ENCODE measurements at regions not wholly inside any gene's neighbourhood (a gene's known extent, or its start where the extent isn't known, plus 50 kb on each side); places are given as distances from the start of the nearest gene placed in this dataset.
A peak's percentile ranks its signal among the peaks of the same experiment; 100 is the strongest.

DNA sequence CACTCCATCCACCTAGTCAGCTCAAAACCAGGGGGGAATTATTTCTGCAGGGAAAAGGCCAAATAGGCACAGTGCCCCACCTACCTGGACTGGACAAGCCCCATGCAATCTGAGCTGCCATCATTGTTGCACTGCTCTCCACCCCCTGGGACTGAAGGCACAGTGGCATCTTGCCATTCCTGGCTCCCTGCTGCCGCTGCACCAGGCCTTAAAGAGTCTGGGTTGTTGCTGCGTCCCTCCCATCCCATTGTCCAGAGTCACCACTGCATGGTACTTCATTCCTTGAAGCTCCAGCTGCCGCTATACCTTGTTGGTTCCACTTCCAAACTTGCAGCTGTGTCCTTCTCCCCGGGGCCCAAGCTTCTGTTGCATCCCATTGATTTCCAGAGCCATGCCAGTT is 629.7 kb downstream of the STIM2 start:
- Mint-ChIP-seq H3K9me3 (no peaks in the 10 kb centered on the region), H3K36me3 (ENCODE audit: low read depth) (no peaks in the 10 kb centered on the region), H3K27ac (no peak overlapping the region), H3K4me3 (no peak overlapping the region), H3K4me1 (peaks cover 8% of the 10 kb centered on the region), H3K27me3 (ENCODE audit: insufficient read depth, low read depth, poor library complexity) (peaks cover 2% of the 10 kb centered on the region)
- no peaks in the 10 kb centered on the region for H3K4me1 ChIP-seq (ENCODE audit: insufficient read depth)
- H3K4me3 ChIP-seq: no peak overlapping the region
- DNase-seq (ENCODE audit: low spot score) (no peak), ATAC-seq (peak; percentile 45)
- no peak overlapping the region for H3K27ac ChIP-seq (ENCODE audit: low read depth)
- TF ChIP-seq ZNF331 (CRISPR knock-in tag; IDR thresholded peaks at IDR 0.05; ENCODE audit: low read depth) (no peak), NANOG (IDR thresholded peaks at IDR 0.05; ENCODE audit: borderline replicate concordance) (no peak), CREB1 (CRISPR knock-in tag; IDR thresholded peaks at IDR 0.05; ENCODE audit: low read depth) (no peak), EZH2phosphoT487 (IDR thresholded peaks at IDR 0.05; ENCODE audit: unreplicated experiment) (no peak)
- TF ChIP-seq, protein P1, sequence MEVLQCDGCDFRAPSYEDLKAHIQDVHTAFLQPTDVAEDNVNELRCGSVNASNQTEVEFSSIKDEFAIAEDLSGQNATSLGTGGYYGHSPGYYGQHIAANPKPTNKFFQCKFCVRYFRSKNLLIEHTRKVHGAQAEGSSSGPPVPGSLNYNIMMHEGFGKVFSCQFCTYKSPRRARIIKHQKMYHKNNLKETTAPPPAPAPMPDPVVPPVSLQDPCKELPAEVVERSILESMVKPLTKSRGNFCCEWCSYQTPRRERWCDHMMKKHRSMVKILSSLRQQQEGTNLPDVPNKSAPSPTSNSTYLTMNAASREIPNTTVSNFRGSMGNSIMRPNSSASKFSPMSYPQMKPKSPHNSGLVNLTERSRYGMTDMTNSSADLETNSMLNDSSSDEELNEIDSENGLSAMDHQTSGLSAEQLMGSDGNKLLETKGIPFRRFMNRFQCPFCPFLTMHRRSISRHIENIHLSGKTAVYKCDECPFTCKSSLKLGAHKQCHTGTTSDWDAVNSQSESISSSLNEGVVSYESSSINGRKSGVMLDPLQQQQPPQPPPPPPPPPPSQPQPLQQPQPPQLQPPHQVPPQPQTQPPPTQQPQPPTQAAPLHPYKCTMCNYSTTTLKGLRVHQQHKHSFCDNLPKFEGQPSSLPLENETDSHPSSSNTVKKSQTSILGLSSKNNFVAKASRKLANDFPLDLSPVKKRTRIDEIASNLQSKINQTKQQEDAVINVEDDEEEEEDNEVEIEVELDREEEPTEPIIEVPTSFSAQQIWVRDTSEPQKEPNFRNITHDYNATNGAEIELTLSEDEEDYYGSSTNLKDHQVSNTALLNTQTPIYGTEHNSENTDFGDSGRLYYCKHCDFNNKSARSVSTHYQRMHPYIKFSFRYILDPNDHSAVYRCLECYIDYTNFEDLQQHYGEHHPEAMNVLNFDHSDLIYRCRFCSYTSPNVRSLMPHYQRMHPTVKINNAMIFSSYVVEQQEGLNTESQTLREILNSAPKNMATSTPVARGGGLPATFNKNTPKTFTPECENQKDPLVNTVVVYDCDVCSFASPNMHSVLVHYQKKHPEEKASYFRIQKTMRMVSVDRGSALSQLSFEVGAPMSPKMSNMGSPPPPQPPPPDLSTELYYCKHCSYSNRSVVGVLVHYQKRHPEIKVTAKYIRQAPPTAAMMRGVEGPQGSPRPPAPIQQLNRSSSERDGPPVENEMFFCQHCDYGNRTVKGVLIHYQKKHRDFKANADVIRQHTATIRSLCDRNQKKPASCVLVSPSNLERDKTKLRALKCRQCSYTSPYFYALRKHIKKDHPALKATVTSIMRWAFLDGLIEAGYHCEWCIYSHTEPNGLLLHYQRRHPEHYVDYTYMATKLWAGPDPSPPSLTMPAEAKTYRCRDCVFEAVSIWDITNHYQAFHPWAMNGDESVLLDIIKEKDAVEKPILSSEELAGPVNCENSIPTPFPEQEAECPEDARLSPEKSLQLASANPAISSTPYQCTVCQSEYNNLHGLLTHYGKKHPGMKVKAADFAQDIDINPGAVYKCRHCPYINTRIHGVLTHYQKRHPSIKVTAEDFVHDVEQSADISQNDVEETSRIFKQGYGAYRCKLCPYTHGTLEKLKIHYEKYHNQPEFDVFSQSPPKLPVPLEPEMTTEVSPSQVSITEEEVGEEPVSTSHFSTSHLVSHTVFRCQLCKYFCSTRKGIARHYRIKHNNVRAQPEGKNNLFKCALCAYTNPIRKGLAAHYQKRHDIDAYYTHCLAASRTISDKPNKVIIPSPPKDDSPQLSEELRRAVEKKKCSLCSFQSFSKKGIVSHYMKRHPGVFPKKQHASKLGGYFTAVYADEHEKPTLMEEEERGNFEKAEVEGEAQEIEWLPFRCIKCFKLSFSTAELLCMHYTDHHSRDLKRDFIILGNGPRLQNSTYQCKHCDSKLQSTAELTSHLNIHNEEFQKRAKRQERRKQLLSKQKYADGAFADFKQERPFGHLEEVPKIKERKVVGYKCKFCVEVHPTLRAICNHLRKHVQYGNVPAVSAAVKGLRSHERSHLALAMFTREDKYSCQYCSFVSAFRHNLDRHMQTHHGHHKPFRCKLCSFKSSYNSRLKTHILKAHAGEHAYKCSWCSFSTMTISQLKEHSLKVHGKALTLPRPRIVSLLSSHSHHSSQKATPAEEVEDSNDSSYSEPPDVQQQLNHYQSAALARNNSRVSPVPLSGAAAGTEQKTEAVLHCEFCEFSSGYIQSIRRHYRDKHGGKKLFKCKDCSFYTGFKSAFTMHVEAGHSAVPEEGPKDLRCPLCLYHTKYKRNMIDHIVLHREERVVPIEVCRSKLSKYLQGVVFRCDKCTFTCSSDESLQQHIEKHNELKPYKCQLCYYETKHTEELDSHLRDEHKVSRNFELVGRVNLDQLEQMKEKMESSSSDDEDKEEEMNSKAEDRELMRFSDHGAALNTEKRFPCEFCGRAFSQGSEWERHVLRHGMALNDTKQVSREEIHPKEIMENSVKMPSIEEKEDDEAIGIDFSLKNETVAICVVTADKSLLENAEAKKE (CRISPR knock-in tag; IDR thresholded peaks at IDR 0.05): no peak
- TF ChIP-seq, protein P2, sequence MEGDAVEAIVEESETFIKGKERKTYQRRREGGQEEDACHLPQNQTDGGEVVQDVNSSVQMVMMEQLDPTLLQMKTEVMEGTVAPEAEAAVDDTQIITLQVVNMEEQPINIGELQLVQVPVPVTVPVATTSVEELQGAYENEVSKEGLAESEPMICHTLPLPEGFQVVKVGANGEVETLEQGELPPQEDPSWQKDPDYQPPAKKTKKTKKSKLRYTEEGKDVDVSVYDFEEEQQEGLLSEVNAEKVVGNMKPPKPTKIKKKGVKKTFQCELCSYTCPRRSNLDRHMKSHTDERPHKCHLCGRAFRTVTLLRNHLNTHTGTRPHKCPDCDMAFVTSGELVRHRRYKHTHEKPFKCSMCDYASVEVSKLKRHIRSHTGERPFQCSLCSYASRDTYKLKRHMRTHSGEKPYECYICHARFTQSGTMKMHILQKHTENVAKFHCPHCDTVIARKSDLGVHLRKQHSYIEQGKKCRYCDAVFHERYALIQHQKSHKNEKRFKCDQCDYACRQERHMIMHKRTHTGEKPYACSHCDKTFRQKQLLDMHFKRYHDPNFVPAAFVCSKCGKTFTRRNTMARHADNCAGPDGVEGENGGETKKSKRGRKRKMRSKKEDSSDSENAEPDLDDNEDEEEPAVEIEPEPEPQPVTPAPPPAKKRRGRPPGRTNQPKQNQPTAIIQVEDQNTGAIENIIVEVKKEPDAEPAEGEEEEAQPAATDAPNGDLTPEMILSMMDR (conservative IDR thresholded peaks at IDR 0.05; ENCODE audit: low read depth in 2 of 2): no peak
- H3K9me2 ChIP-seq (ENCODE audit: insufficient read depth): no peaks in the 10 kb centered on the region
- H3F3A ChIP-seq (replicated peaks; ENCODE audit: low read depth): no peaks in the 10 kb centered on the region
- no peaks in the 10 kb centered on the region for H3K27me3 ChIP-seq (ENCODE audit: insufficient read depth)
- no peaks in the 10 kb centered on the region for H4K20me1 ChIP-seq (replicated peaks; ENCODE audit: insufficient read depth)
- H3K36me3 ChIP-seq (ENCODE audit: insufficient read depth): no peaks in the 10 kb centered on the region
- no peak overlapping the region for H3K4me2 ChIP-seq
- no peaks in the 10 kb centered on the region for H3K79me2 ChIP-seq (replicated peaks; ENCODE audit: insufficient read depth)
- H2AFZ ChIP-seq: peak overlapping the region; percentile 64; the same call in 1 of the 2 replicates
